Stimulated activated CD8-positive, alpha-beta memory T cell treated with anti-CD3 and anti-CD28 coated beads, Interleukin-15, amount 100 ng/mL, for 4 hours (primary cell): ENCODE measurements at regions not wholly inside any gene's neighbourhood (a gene's known extent, or its start where the extent isn't known, plus 50 kb on each side); places are given as distances from the start of the nearest gene placed in this dataset.
"Not testable (repeated sequence)": the region's sequence is repeated elsewhere in the genome, so short reads cannot be mapped to it uniquely, and the experiment has no call there.

ENCODE experiments used
- DNase-seq, 2 donors: peaks; one replicate each; pipeline ENCODE4 v3.0.0-alpha.2; 2020; ENCODE audit warnings: low read depth in 2 of 2

GRCh38 chr9:71508141-71508540 lies 260.2 kb downstream of the CEMIP2 start:
- not testable (repeated sequence) for DNase-seq

- DNase-seq = no peak
Measured at GRCh38 chr9:71506821-71507220, 261.5 kb downstream of the CEMIP2 start.

- DNase-seq = no peak
Measured at GRCh38 chr9:71504636-71505035, 263.7 kb downstream of the CEMIP2 start.

- no peak for DNase-seq
Measured at GRCh38 chr9:71498691-71499090, 269.6 kb downstream of the CEMIP2 start.

GRCh38 chr9:71490810-71491209 lies 277.5 kb downstream of the CEMIP2 start:
- DNase-seq = no peak

GRCh38 chr9:71487061-71487460 lies 281.3 kb downstream of the CEMIP2 start:
- no peak for DNase-seq

GRCh38 chr9:71485326-71485725 lies 283.0 kb downstream of the CEMIP2 start:
- no peak for DNase-seq

GRCh38 chr9:71483436-71483835 lies 284.9 kb downstream of the CEMIP2 start:
- no peak for DNase-seq

- no peak for DNase-seq
Measured at GRCh38 chr9:71479621-71480020, 288.7 kb downstream of the CEMIP2 start.

- no peak for DNase-seq
Measured at GRCh38 chr9:71472400-71472799, 295.9 kb downstream of the CEMIP2 start.

GRCh38 chr9:71465392-71465791 lies 302.9 kb downstream of the CEMIP2 start:
- no peak for DNase-seq

- no peak for DNase-seq
Measured at GRCh38 chr9:71459082-71459481, 309.2 kb downstream of the CEMIP2 start.

GRCh38 chr9:71446473-71447411 lies 321.6 kb downstream of the CEMIP2 start:
- no peak for DNase-seq

- DNase-seq = no peak
Measured at GRCh38 chr9:71446106-71446472, 322.2 kb downstream of the CEMIP2 start.

- no peak for DNase-seq
Measured at GRCh38 chr9:71442937-71443336, 321.5 kb upstream of the TRPM3 start.

- no peak for DNase-seq
Measured at GRCh38 chr9:71441266-71441665, 319.8 kb upstream of the TRPM3 start.

- DNase-seq = no peak
Measured at GRCh38 chr9:71431931-71432330, 310.5 kb upstream of the TRPM3 start.

- not testable (repeated sequence) for DNase-seq
Measured at GRCh38 chr9:71407341-71407740, 285.9 kb upstream of the TRPM3 start.

GRCh38 chr9:71403106-71403505 lies 281.7 kb upstream of the TRPM3 start:
- no peak for DNase-seq

GRCh38 chr9:71393005-71393404 lies 271.6 kb upstream of the TRPM3 start:
- DNase-seq = no peak

- DNase-seq = no peak
Measured at GRCh38 chr9:71384343-71384742, 262.9 kb upstream of the TRPM3 start.

GRCh38 chr9:71383308-71383940 lies 262.0 kb upstream of the TRPM3 start:
- DNase-seq = no peak

GRCh38 chr9:71368157-71368556 lies 246.7 kb upstream of the TRPM3 start:
- no peak for DNase-seq
